Uterus (tissue), 3 donors: ENCODE measurements at regions not wholly inside any gene's neighbourhood (a gene's known extent, or its start where the extent isn't known, plus 50 kb on each side); places are given as distances from the start of the nearest gene placed in this dataset.

ENCODE experiments used
- DNase-seq, 2 donors: peaks; one replicate each; pipeline ENCODE4 v3.0.0-alpha.2; 2019 to 2020
- H3K27ac ChIP-seq, 2 donors: fragments of 200-600 bp; sonication (generic); 1 replicate in 1 of 2; 2 replicates in 1 of 2; pipeline ENCODE4 v1.5.1; 2016 to 2018
- H3K27me3 ChIP-seq, 2 donors: fragments of 200-600 bp; sonication (generic); one replicate each; pipeline ENCODE4 v1.5.1; 2018 to 2019; ENCODE audit warnings: control low read depth in 1 of 2
- H3K36me3 ChIP-seq, 2 donors: fragments of 200-600 bp; sonication (generic); one replicate each; pipeline ENCODE4 v1.5.1; 2019; ENCODE audit warnings: control low read depth in 1 of 2
- H3K4me1 ChIP-seq, 2 donors: fragments of 200-600 bp; sonication (generic); one replicate each; pipeline ENCODE4 v1.5.1; 2018 to 2019; ENCODE audit warnings: control low read depth in 1 of 2
- H3K4me3 ChIP-seq, 2 donors: fragments of 200-600 bp; sonication (generic); 1 replicate in 1 of 2; 2 replicates in 1 of 2; pipeline ENCODE4 v1.5.1; 2018 to 2019; ENCODE audit warnings: mild to moderate bottlenecking in 1 of 2
- H3K9me3 ChIP-seq, 2 donors: fragments of 200-600 bp; sonication (generic); one replicate each; pipeline ENCODE4 v1.5.1; 2019; ENCODE audit warnings: control low read depth in 1 of 2
- POLR2A ChIP-seq, 2 donors: fragments of 450-650 bp; IDR thresholded peaks; one replicate each; pipeline ENCODE4 v1.6.1; 2016; ENCODE audit warnings: antibody characterized with exemption in 2 of 2, mild to moderate bottlenecking in 1 of 2, moderate library complexity in 1 of 2
- intact Hi-C: fragments of 100-400 bp; cut with DNase I; formaldehyde crosslinking; loops from one replicate; pipeline ENCODE4 v1.15.1; 2023; ENCODE audit warnings: low total_unique reads
- TF ChIP-seq, protein P1 (sequence below), 4 experiments: fragments of 200-600 bp in 2 of 4; fragments of 450-650 bp in 2 of 4; sonication (generic) in 2 of 4; IDR thresholded peaks; one replicate each; pipeline ENCODE4 v1.5.1; 2016 to 2019; ENCODE audit warnings: antibody characterized with exemption in 4 of 4, mild to moderate bottlenecking in 2 of 4, moderate library complexity in 1 of 4
- donor health status: DM: yes; HTN: yes; CAD: no.

DNA sequence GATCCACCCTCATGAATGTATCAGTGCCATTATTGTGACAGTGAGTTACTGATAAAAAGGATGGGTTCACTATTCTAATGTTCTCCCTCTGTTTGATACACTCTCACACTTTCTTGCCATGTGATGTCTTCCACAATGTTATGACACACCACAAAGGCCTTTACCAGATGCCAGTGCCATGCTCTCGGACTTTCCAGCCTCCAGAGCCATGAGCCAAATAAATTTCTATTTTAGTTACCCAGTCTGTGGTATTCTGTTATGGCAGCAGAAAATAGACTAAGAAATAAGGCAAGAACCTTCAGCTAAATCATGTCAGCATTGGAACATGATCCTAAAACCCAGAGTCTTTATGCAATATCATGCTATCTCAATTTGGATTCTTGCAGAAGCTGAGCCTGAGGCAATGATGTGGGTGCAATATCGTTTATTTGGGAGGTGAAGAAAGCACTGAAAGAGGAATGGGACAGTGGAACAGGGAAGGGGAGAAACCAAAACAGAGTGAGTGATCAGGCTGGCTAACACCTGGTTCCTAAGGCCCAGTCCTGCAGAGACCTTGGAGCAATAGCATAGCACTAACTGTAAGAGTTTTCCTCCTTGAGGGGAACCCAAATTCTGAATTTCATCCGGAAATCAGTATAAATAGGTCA, 130.4 kb upstream of the LRFN2 start:
- Histone ChIP-seq H3K27me3 (no peaks in the 10 kb centered on the region), H3K27ac (no peak overlapping the region), H3K9me3 (no peaks in the 10 kb centered on the region), H3K36me3 (no peaks in the 10 kb centered on the region), H3K4me3 (no peak overlapping the region), H3K4me1 (no peaks in the 10 kb centered on the region)
- DNase-seq: no peak
- intact Hi-C loops: no loop called here
- TF ChIP-seq POLR2A (IDR thresholded peaks at IDR 0.05): no peak
- TF ChIP-seq, protein P1, sequence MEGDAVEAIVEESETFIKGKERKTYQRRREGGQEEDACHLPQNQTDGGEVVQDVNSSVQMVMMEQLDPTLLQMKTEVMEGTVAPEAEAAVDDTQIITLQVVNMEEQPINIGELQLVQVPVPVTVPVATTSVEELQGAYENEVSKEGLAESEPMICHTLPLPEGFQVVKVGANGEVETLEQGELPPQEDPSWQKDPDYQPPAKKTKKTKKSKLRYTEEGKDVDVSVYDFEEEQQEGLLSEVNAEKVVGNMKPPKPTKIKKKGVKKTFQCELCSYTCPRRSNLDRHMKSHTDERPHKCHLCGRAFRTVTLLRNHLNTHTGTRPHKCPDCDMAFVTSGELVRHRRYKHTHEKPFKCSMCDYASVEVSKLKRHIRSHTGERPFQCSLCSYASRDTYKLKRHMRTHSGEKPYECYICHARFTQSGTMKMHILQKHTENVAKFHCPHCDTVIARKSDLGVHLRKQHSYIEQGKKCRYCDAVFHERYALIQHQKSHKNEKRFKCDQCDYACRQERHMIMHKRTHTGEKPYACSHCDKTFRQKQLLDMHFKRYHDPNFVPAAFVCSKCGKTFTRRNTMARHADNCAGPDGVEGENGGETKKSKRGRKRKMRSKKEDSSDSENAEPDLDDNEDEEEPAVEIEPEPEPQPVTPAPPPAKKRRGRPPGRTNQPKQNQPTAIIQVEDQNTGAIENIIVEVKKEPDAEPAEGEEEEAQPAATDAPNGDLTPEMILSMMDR (IDR thresholded peaks at IDR 0.05): no peak

DNA sequence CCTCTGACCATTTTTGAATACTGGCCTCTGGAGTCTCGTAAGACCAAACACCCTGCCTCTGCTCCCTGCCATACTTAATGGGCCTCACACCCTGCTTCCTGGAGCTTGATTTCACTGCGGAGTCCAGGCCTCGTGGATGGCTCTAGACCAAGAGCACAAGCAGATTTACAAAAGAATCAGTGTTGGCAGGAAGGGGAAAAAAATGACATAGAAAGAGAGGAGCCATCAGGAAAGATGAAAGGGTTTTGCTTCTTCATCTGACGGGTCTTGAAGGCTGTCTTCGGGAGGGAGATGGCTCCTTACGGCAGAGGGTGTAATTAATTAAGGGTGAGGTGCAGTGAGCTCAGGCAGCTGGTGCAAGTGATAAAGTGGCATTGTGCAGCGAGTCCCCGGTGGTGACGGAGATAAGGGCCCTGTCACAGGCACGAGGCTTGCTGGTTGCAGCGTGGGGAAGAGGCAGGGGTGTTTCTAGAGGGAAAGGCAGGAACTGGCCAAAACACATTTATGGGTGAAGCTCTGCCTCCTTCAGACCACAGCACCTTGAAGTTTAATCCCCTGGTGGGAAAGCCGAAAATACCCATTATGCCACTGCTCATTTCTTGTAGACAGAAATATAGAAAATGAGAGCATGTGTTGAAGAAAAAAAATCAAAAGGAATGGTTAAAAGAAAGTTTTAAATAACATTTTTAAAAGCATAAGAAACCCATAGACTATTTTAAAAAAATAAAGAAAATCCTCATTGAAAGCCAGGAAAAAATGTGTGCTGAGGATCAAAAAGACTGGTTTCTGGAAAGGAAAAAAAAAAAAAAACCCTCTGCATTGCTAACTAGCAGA, 128.6 kb upstream of the LRFN2 start:
- Histone ChIP-seq H3K4me1 (no peaks in the 10 kb centered on the region), H3K27me3 (no peaks in the 10 kb centered on the region), H3K27ac (no peak overlapping the region), H3K36me3 (no peaks in the 10 kb centered on the region), H3K4me3 (no peak overlapping the region), H3K9me3 (no peaks in the 10 kb centered on the region)
- no peak for DNase-seq
- intact Hi-C loops: no loop called here
- TF ChIP-seq, protein P1 (IDR thresholded peaks at IDR 0.05): no peak
- TF ChIP-seq POLR2A (IDR thresholded peaks at IDR 0.05): no peak

DNA sequence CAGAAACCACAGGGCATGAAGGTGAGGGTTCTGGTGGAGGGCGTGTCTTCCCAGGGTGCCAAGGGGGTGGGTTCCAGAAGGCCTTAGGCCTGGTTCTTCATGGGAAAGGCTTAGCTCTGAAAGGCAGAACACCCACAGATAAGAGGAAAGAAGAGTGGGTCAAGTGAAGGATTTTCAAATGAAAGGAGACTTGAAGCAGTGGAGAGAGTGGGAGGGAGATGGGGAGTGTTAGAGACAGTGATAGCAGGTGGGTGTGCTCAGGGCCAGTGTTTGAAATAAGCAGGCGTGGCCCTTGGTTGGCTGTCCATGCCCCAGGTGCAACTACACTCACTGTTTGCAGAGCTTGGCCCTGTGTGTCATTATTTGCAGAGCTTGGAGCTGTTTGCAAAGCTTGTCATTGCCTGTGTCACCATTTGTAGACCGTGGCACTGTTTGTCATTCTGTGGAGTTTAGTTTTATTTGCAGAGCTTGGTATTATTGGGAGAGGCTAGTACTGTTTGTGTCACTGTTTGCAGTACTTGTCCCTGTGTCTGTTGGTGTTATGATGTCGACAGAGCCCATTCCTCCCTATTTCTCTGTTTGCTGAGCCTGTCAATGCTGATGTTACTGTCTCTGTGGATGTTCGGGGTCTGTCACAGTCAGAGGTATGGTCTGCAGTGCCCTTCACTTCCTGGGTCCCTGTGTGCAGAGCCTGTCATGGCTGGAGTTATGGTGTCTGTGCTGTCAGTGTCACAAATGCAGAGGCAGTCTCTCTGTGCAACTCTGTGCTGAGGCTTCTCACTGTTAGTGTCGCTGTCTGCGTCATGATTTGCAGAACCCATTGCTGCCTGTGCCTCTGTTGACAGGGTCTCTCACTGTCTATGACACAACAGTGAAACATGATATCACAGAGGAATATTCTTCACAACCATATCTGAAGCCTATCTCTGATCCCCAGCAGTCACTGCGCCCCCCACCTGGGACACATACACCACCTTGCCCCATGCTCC, 127.7 kb upstream of the LRFN2 start:
- no peaks in the 10 kb centered on the region for H3K9me3 ChIP-seq
- no peaks in the 10 kb centered on the region for H3K4me1 ChIP-seq
- no peak for DNase-seq
- intact Hi-C loops: no loop called here
- no peak overlapping the region for H3K27ac ChIP-seq
- H3K36me3 ChIP-seq: no peaks in the 10 kb centered on the region
- no peak overlapping the region for H3K4me3 ChIP-seq
- H3K27me3 ChIP-seq: no peaks in the 10 kb centered on the region
- TF ChIP-seq, protein P1 (IDR thresholded peaks at IDR 0.05): no peak
- TF ChIP-seq POLR2A (IDR thresholded peaks at IDR 0.05): no peak

DNA sequence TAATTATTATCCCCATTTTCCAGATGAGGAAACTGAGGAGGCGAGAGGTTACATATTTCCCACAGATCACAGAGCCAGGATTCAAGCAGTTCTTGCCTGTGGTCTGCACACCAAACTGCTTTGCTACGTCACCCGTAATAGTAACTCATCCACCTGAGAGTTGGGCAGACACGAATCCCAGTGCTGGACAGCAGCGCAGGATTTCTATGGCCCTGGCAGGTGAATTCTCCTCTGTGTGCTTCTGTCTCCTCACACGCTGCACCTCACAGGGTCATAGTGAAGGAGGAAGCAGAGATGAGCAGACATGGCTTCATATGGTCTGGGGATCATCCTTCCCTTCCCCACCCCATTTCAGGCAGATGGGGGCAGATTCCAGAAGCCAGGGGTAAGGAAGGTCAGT, 127.0 kb upstream of the LRFN2 start:
- Histone ChIP-seq H3K4me1 (no peaks in the 10 kb centered on the region), H3K9me3 (no peaks in the 10 kb centered on the region), H3K36me3 (no peaks in the 10 kb centered on the region), H3K27me3 (no peaks in the 10 kb centered on the region), H3K4me3 (no peak overlapping the region), H3K27ac (no peak overlapping the region)
- no peak for TF ChIP-seq POLR2A (IDR thresholded peaks at IDR 0.05)
- TF ChIP-seq, protein P1 (IDR thresholded peaks at IDR 0.05): no peak
- no peak for DNase-seq
- intact Hi-C loops: no loop called here
